Fibroblast of lung (primary cell): ENCODE measurements at regions not wholly inside any gene's neighbourhood (a gene's known extent, or its start where the extent isn't known, plus 50 kb on each side); places are given as distances from the start of the nearest gene placed in this dataset.
A peak's percentile ranks its signal among the peaks of the same experiment; 100 is the strongest.

ENCODE experiments used
- DNase-seq, 2 donors: peaks; one replicate each; pipeline versions ENCODE4 v3.0.0 to v3.0.0-alpha.2; 2010; ENCODE audit warnings: low read depth in 2 of 2
- H2AFZ ChIP-seq: 2 replicates; pipeline ENCODE4 v1.5.1; 2012; ENCODE audit warnings: low read length, control low read depth, inconsistent platforms
- H3K27ac ChIP-seq: 2 replicates; pipeline ENCODE4 v1.5.1; 2011; ENCODE audit warnings: low read length, control low read depth; ENCODE audit not compliant: insufficient read depth
- H3K27me3 ChIP-seq: 2 replicates; pipeline ENCODE4 v1.5.1; 2011; ENCODE audit warnings: mild to moderate bottlenecking, low read length; ENCODE audit not compliant: control insufficient read depth, insufficient read depth
- H3K36me3 ChIP-seq: 2 replicates; pipeline ENCODE4 v1.5.1; 2011; ENCODE audit warnings: low read length; ENCODE audit not compliant: control insufficient read depth, insufficient read depth
- H3K4me1 ChIP-seq: 2 replicates; pipeline ENCODE4 v1.5.1; 2011; ENCODE audit warnings: low read length; ENCODE audit not compliant: control insufficient read depth, insufficient read depth; ENCODE audit errors: extremely low read depth
- H3K4me2 ChIP-seq: 2 replicates; pipeline ENCODE4 v1.5.1; 2011; ENCODE audit warnings: low read length, control low read depth; ENCODE audit not compliant: insufficient read depth; ENCODE audit errors: extremely low read depth
- H3K4me3 ChIP-seq, 4 experiments: fragments of 200-600 bp in 1 of 4; sonication (generic) in 1 of 4; replicated peaks in 1 of 4; 2 replicates each; pipeline ENCODE4 v1.5.1; 2011 to 2016; ENCODE audit warnings: low read length in 4 of 4, low read depth in 3 of 4, mild to moderate bottlenecking in 3 of 4, control low read depth in 2 of 4, inconsistent platforms in 1 of 4, mixed read lengths in 1 of 4; ENCODE audit not compliant: insufficient read depth in 1 of 4; ENCODE audit errors: control extremely low read depth in 1 of 4
- H3K79me2 ChIP-seq: 2 replicates; pipeline ENCODE4 v1.5.1; 2012; ENCODE audit warnings: mild to moderate bottlenecking, low read length, inconsistent platforms; ENCODE audit not compliant: control insufficient read depth, insufficient read depth
- H3K9ac ChIP-seq: 2 replicates; pipeline ENCODE4 v1.5.1; 2011; ENCODE audit warnings: mild to moderate bottlenecking, low read length, control low read depth; ENCODE audit not compliant: insufficient read depth
- H3K9me3 ChIP-seq: 2 replicates; pipeline ENCODE4 v1.5.1; 2012; ENCODE audit warnings: low read depth, low read length; ENCODE audit not compliant: control insufficient read depth, insufficient read depth
- H4K20me1 ChIP-seq: 2 replicates; pipeline ENCODE4 v1.5.1; 2011; ENCODE audit warnings: low read length; ENCODE audit not compliant: control insufficient read depth, insufficient read depth; ENCODE audit errors: extremely low read depth
- CTCF ChIP-seq, 2 donors: IDR thresholded peaks in 1 of 2; conservative IDR thresholded peaks in 1 of 2; 1 replicate in 1 of 2; 2 replicates in 1 of 2; pipeline ENCODE4 v1.5.1; 2011 to 2012; ENCODE audit warnings: low read length in 2 of 2, control low read depth in 1 of 2, inconsistent platforms in 1 of 2, low read depth in 1 of 2, mild to moderate bottlenecking in 1 of 2
- EZH2 ChIP-seq: IDR thresholded peaks from 2 replicates; pipeline ENCODE4 v1.5.1; 2012; ENCODE audit warnings: low read length, control low read depth, mild to moderate bottlenecking; ENCODE audit errors: missing control alignments

- no peaks in the 10 kb centered on the region for H3K9me3 ChIP-seq
- H3K4me1 ChIP-seq: no peaks in the 10 kb centered on the region
These were observed 524.1 kb upstream of the CFAP20DC start for GRCh38 chr3:59573911-59574310.

GRCh38 chr3:59572106-59572505 is 522.3 kb upstream of the CFAP20DC start:
- Histone ChIP-seq H4K20me1 (no peaks in the 10 kb centered on the region), H2AFZ (no peak overlapping the region), H3K27ac (no peak overlapping the region), H3K9ac (no peak overlapping the region), H3K4me2 (no peak overlapping the region), H3K36me3 (no peaks in the 10 kb centered on the region), H3K27me3 (no peaks in the 10 kb centered on the region), H3K9me3 (no peaks in the 10 kb centered on the region), H3K79me2 (no peaks in the 10 kb centered on the region), H3K4me3 (no peak overlapping the region), H3K4me1 (no peaks in the 10 kb centered on the region)
- no peak for TF ChIP-seq EZH2
- TF ChIP-seq CTCF (conservative IDR thresholded peaks at IDR 0.05 in 1 of 2, IDR thresholded peaks at IDR 0.05 in 1 of 2; ENCODE audit: low read depth in 1 of 2, low read length in 2 of 2): no peak
- peak in 1 of 2 donors; percentile 25 for DNase-seq

More at GRCh38 chr3:59573911-59574310, 524.1 kb upstream of the CFAP20DC start:
- H3K36me3 ChIP-seq: no peaks in the 10 kb centered on the region
- H2AFZ ChIP-seq: no peak overlapping the region
- no peak overlapping the region for H3K4me3 ChIP-seq
- no peaks in the 10 kb centered on the region for H4K20me1 ChIP-seq
- peak; percentile 72 to 87 for DNase-seq
- no peak overlapping the region for H3K27ac ChIP-seq
- H3K27me3 ChIP-seq: no peaks in the 10 kb centered on the region
- no peak overlapping the region for H3K4me2 ChIP-seq
- H3K79me2 ChIP-seq: no peaks in the 10 kb centered on the region
- TF ChIP-seq CTCF (conservative IDR thresholded peaks at IDR 0.05 in 1 of 2, IDR thresholded peaks at IDR 0.05 in 1 of 2; ENCODE audit: low read depth in 1 of 2, low read length in 2 of 2) (no peak), EZH2 (no peak)
- no peak overlapping the region for H3K9ac ChIP-seq

- TF ChIP-seq EZH2 (no peak), CTCF (conservative IDR thresholded peaks at IDR 0.05 in 1 of 2, IDR thresholded peaks at IDR 0.05 in 1 of 2; ENCODE audit: low read depth in 1 of 2, low read length in 2 of 2) (no peak)
- DNase-seq: no peak
- H3K4me1 ChIP-seq: no peaks in the 10 kb centered on the region
- H3K4me3 ChIP-seq: no peak overlapping the region
- no peaks in the 10 kb centered on the region for H3K79me2 ChIP-seq
- H3K27ac ChIP-seq: no peak overlapping the region
- no peaks in the 10 kb centered on the region for H3K27me3 ChIP-seq
- no peak overlapping the region for H3K9ac ChIP-seq
- H3K4me2 ChIP-seq: no peak overlapping the region
- no peaks in the 10 kb centered on the region for H3K9me3 ChIP-seq
- no peak overlapping the region for H2AFZ ChIP-seq
- no peaks in the 10 kb centered on the region for H4K20me1 ChIP-seq
- no peaks in the 10 kb centered on the region for H3K36me3 ChIP-seq
These were observed 521.0 kb upstream of the CFAP20DC start for GRCh38 chr3:59570806-59571205.
